K562 (cell line): ENCODE measurements at regions not wholly inside any gene's neighbourhood (a gene's known extent, or its start where the extent isn't known, plus 50 kb on each side); places are given as distances from the start of the nearest gene placed in this dataset.

ENCODE experiments used
- ATAC-seq: fragments of 200-7000 bp; cut with Tn5 transposase; 3 replicates; pipeline ENCODE4 v1.9.1; 2020; ENCODE audit warnings: moderate library complexity
- BruUV-seq: library from RNA; stranded (reverse); fragments of 400-500 nt; replicated peaks from 2 replicates; lab custom pipeline; 2021; lab: Mats Ljungman, UMichigan
- CTCF ChIA-PET: fragments of 300-600 bp; formaldehyde crosslinking; extraction: SDS; loops from one replicate; lab custom pipeline; 2021; ENCODE audit warnings: low intra/inter-chr PET ratio; lab: Yijun Ruan, JAX
- POLR2A ChIA-PET: fragments of 300-600, 350-650 bp; sonication (Branson Sonifier 250); formaldehyde crosslinking; extraction: SDS; loops from one replicate; lab custom pipeline; 2021; ENCODE audit warnings: antibody characterized with exemption, inconsistent platforms; lab: Yijun Ruan, JAX
- DNase-seq, 4 experiments: peaks; one replicate each; pipeline versions ENCODE4 v3.0.0 to v3.0.0-alpha.2; 2011 to 2018; ENCODE audit warnings: low spot score in 3 of 4, mixed read lengths in 3 of 4; ENCODE audit errors: extremely low read depth in 1 of 4
- FAIRE-seq: peaks from 2 replicates; lab custom pipeline; 2011; peaks lifted over from hg19 to GRCh38; lab: Jason Lieb, UNC
- H2AFZ ChIP-seq: 2 replicates; pipeline ENCODE4 v1.6.0; 2011; ENCODE audit warnings: low read depth, low read length, control low read depth, inconsistent platforms
- H3K27ac ChIP-seq: fragments of 200-600 bp; 3 replicates; pipeline ENCODE4 v1.8.0; 2011; ENCODE audit warnings: low read depth, mild to moderate bottlenecking, control low read depth, inconsistent platforms, low read length, moderate library complexity, mixed read lengths; ENCODE audit errors: extremely low read depth
- H3K27me3 ChIP-seq, 2 experiments: fragments of 300-600 bp in 1 of 2; 2 replicates in 1 of 2; 3 replicates in 1 of 2; pipeline versions ENCODE4 v1.6.0 to v1.8.0; 2011; ENCODE audit warnings: inconsistent platforms in 2 of 2, low read length in 2 of 2, mild to moderate bottlenecking in 1 of 2, mixed read lengths in 1 of 2, moderate library complexity in 1 of 2; ENCODE audit not compliant: control insufficient read depth in 2 of 2, insufficient read depth in 2 of 2
- H3K36me3 ChIP-seq: fragments of 300-600 bp; 3 replicates; pipeline ENCODE4 v1.8.0; 2011; ENCODE audit warnings: mild to moderate bottlenecking, low read length, inconsistent platforms; ENCODE audit not compliant: control insufficient read depth, insufficient read depth
- H3K4me1 ChIP-seq, 2 experiments: fragments of 200-600 bp in 1 of 2; replicated peaks in 1 of 2; 2 replicates in 1 of 2; 3 replicates in 1 of 2; pipeline versions ENCODE4 v1.5.1 to v1.8.0; 2011; ENCODE audit warnings: inconsistent platforms in 2 of 2, low read length in 2 of 2, mild to moderate bottlenecking in 1 of 2, mixed read lengths in 1 of 2, moderate library complexity in 1 of 2; ENCODE audit not compliant: control insufficient read depth in 2 of 2, insufficient read depth in 2 of 2
- H3K4me2 ChIP-seq: 2 replicates; pipeline ENCODE4 v1.6.1; 2011; ENCODE audit warnings: low read length, control low read depth, inconsistent platforms, mixed read lengths; ENCODE audit not compliant: insufficient read depth
- H3K4me3 ChIP-seq: fragments of 200-600 bp; sonication (generic), shearing (Covaris generic); 2 replicates; pipeline ENCODE4 v1.5.1; 2016; ENCODE audit warnings: control low read depth, inconsistent platforms
- H3K79me2 ChIP-seq: fragments of 200-600 bp; 3 replicates; pipeline ENCODE4 v1.8.0; 2011; ENCODE audit warnings: low read length, inconsistent platforms; ENCODE audit not compliant: control insufficient read depth, insufficient read depth
- H3K9ac ChIP-seq, 2 experiments: 2 replicates each; pipeline versions ENCODE4 v1.6.0 to v1.6.1; 2011; ENCODE audit warnings: low read depth in 2 of 2, low read length in 2 of 2, control low read depth in 1 of 2, inconsistent platforms in 1 of 2, mild to moderate bottlenecking in 1 of 2, mixed read lengths in 1 of 2; ENCODE audit not compliant: insufficient read depth in 1 of 2
- H3K9me1 ChIP-seq: one replicate; pipeline ENCODE4 v1.6.0; 2011; ENCODE audit warnings: inconsistent platforms, mild to moderate bottlenecking, low read length, moderate library complexity; ENCODE audit not compliant: control insufficient read depth, insufficient read depth
- H3K9me3 ChIP-seq: replicated peaks from 2 replicates; pipeline ENCODE4 v1.5.1; 2011; ENCODE audit warnings: low read depth, low read length, inconsistent platforms; ENCODE audit not compliant: control insufficient read depth, insufficient read depth
- H4K20me1 ChIP-seq: replicated peaks from 2 replicates; pipeline ENCODE4 v1.6.1; 2011; ENCODE audit warnings: low read length, inconsistent platforms, mixed read lengths; ENCODE audit not compliant: control insufficient read depth, insufficient read depth
- FOXP1 ChIP-seq: sonication (generic); formaldehyde crosslinking; IDR thresholded peaks from 2 replicates; pipeline ENCODE4 v1.8.0; 2022; ENCODE audit warnings: mild to moderate bottlenecking, missing genetic modification reagents
- HNRNPLL ChIP-seq: fragments of 200-400 bp; formaldehyde crosslinking; IDR thresholded peaks from 2 replicates; pipeline ENCODE4 v1.6.1; 2017; ENCODE audit warnings: low read length, low read depth, mild to moderate bottlenecking; ENCODE audit not compliant: poor library complexity, severe bottlenecking
- MAFK ChIP-seq: IDR thresholded peaks from 2 replicates; pipeline ENCODE4 v1.6.1; 2011; ENCODE audit warnings: low read length, improper control_type of control experiment
- MEF2A ChIP-seq: IDR thresholded peaks from 2 replicates; pipeline ENCODE4 v1.6.1; 2011; ENCODE audit warnings: low read depth, mild to moderate bottlenecking, low read length, moderate library complexity; ENCODE audit not compliant: control insufficient read depth
- NR2F6 ChIP-seq: fragments of 450-650 bp; formaldehyde crosslinking; IDR thresholded peaks from 2 replicates; pipeline ENCODE4 v1.4.0; 2020; ENCODE audit warnings: mild to moderate bottlenecking
- RFX1 ChIP-seq: fragments of 450-650 bp; IDR thresholded peaks from 2 replicates; pipeline ENCODE4 v1.6.1; 2016; ENCODE audit warnings: mild to moderate bottlenecking, moderate library complexity
- SAFB ChIP-seq: fragments of 200-400 bp; formaldehyde crosslinking; IDR thresholded peaks from 2 replicates; pipeline ENCODE4 v1.6.1; 2017; ENCODE audit warnings: low read depth, low read length, borderline replicate concordance
- SIRT6 ChIP-seq: IDR thresholded peaks from one replicate; pipeline ENCODE4 v1.6.1; 2012; ENCODE audit warnings: low read depth, mild to moderate bottlenecking, control low read depth, inconsistent platforms, low read length, moderate library complexity
- SRF ChIP-seq, 2 experiments: fragments of 250-450, 450-650 bp in 1 of 2; sonication (Bioruptor Pico) in 1 of 2; sonication (generic) in 1 of 2; formaldehyde crosslinking; IDR thresholded peaks; 2 replicates each; pipeline versions ENCODE4 v1.5.0 to v1.5.1; 2020 to 2022; ENCODE audit warnings: mild to moderate bottlenecking in 1 of 2, missing genetic modification reagents in 1 of 2
- TRIM24 ChIP-seq, 2 experiments: fragments of 450-650 bp; IDR thresholded peaks; 2 replicates each; pipeline ENCODE4 v1.6.1; 2016
- ZC3H11A ChIP-seq: IDR thresholded peaks from 2 replicates; pipeline ENCODE4 v1.6.1; 2012; ENCODE audit warnings: low read depth, low read length, improper control_type of control experiment
- WGBS: fragments of 100-300 bp; shearing (Covaris generic); methylation state at CpG from one replicate; pipeline ENCODE4 v1.1.6; 2016; ENCODE audit warnings: low coverage, mixed read lengths; ENCODE audit not compliant: insufficient coverage; ENCODE audit errors: missing lambda C conversion rate; 5-methylcytosine and 5-hydroxymethylcytosine counted together
- in situ Hi-C: fragments of 300-500 bp; cut with MboI; formaldehyde crosslinking; loops from 4 replicates; pipeline ENCODE4 v1.15.0; 2018; ENCODE audit warnings: inconsistent platforms, mixed read lengths
- intact Hi-C: fragments of 100-400 bp; cut with micrococcal nuclease; formaldehyde crosslinking; loops from 2 replicates; pipeline ENCODE4 v1.14.2; 2022
- TF ChIP-seq, protein P1 (sequence below): fragments of 450-650 bp; IDR thresholded peaks from 2 replicates; pipeline ENCODE4 v1.6.1; 2016; ENCODE audit warnings: low read depth, mild to moderate bottlenecking, moderate library complexity
- TF ChIP-seq, protein P2 (sequence below): fragments of 450-650 bp; IDR thresholded peaks from 2 replicates; pipeline ENCODE4 v1.6.1; 2016

DNA sequence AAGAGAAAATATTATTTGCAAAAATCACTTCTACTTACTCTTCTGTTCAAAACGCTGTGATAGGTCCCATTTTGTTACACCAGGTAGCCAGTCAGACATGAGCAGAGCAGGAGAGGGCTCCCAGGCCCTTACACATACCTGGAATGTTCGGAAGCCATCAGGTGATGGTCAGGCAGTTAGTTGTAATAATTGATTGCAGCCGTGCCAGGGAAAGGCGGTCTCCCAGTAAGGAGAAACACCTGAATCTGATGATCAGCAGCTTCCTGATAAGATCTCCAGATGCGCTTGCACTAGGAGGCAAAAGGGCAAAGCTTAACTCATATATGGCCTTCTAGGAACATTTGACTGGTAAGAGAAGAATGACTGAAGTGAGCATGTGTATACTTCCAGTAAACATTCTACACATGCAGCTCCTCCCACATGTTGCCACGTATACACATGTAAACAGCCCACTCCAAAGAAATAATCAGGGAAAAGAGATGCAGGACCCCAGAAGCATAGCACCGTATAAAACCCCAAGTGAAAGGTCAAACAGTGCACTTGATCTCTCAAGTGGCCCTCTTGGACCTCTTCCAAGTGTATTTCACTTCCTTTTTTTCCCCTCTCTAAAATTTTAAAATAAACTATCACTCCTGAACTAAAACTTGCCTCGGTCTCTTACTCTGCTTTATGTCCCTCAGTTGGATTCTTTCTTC lies 1338.0 kb downstream of the FSTL5 start:
- in situ Hi-C loops: no loop called here
- Histone ChIP-seq H3K4me2 (no peak overlapping the region), H3K4me3 (no peak overlapping the region), H4K20me1 (no peaks in the 10 kb centered on the region), H3K4me1 (no peaks in the 10 kb centered on the region), H2AFZ (no peak overlapping the region), H3K9me3 (no peaks in the 10 kb centered on the region), H3K27ac (no peak overlapping the region), H3K9ac (no peak overlapping the region), H3K79me2 (no peaks in the 10 kb centered on the region), H3K36me3 (no peaks in the 10 kb centered on the region), H3K9me1 (no peaks in the 10 kb centered on the region), H3K27me3 (no peaks in the 10 kb centered on the region)
- DNase-seq: no peak
- WGBS: 0% methylated on average over 2 of the region's 8 CpGs
- no TSS peak for BruUV-seq
- intact Hi-C loops: no loop called here
- no peak for ATAC-seq
- CTCF ChIA-PET: no interaction called here
- FAIRE-seq: no peak
- no peak for TF ChIP-seq TRIM24 (IDR thresholded peaks at IDR 0.05)
- TF ChIP-seq, protein P1, sequence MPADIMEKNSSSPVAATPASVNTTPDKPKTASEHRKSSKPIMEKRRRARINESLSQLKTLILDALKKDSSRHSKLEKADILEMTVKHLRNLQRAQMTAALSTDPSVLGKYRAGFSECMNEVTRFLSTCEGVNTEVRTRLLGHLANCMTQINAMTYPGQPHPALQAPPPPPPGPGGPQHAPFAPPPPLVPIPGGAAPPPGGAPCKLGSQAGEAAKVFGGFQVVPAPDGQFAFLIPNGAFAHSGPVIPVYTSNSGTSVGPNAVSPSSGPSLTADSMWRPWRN: no peak
- no peak for TF ChIP-seq ZC3H11A
- POLR2A ChIA-PET: no interaction called here

DNA sequence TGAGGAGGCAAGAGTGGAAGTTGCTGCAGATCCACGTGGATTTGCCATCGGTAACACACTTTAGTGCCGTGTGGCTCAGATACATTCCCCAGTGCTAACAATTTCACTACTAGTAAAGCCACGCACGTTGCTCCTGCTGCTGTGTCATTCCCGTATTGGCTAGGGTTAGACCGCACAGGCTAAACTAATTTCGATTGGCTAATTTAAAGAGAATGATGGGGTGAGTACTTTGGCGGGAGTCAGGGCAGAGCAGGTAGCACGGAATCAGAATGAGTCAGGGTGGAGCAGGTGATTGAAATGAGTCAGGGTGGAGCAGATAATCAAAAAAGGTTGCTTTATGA lies 1337.5 kb downstream of the FSTL5 start:
- TF ChIP-seq MEF2A (no peak), HNRNPLL (no peak), MAFK (no peak), SAFB (no peak), SIRT6 (no peak), RFX1 (no peak), FOXP1 (CRISPR knock-in tag) (no peak), NR2F6 (CRISPR knock-in tag) (no peak), SRF (CRISPR knock-in tag; IDR thresholded peaks at IDR 0.05) (no peak)
- TF ChIP-seq, protein P2, sequence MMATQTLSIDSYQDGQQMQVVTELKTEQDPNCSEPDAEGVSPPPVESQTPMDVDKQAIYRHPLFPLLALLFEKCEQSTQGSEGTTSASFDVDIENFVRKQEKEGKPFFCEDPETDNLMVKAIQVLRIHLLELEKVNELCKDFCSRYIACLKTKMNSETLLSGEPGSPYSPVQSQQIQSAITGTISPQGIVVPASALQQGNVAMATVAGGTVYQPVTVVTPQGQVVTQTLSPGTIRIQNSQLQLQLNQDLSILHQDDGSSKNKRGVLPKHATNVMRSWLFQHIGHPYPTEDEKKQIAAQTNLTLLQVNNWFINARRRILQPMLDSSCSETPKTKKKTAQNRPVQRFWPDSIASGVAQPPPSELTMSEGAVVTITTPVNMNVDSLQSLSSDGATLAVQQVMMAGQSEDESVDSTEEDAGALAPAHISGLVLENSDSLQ: no peak
- no peak for FAIRE-seq
- in situ Hi-C loops: no loop called here

More for the DNA sequence above, 1337.5 kb downstream of the FSTL5 start:
- ChIA-PET CTCF (no interaction called here), POLR2A (no interaction called here)
- WGBS: 0% methylated on average over 1 of the region's 10 CpGs
- Histone ChIP-seq H3K9ac (no peak overlapping the region), H3K27me3 (no peaks in the 10 kb centered on the region), H3K4me1 (no peaks in the 10 kb centered on the region), H3K4me3 (no peak overlapping the region), H2AFZ (no peak overlapping the region), H3K9me1 (no peaks in the 10 kb centered on the region), H3K36me3 (no peaks in the 10 kb centered on the region), H3K4me2 (no peak overlapping the region), H3K9me3 (no peaks in the 10 kb centered on the region), H4K20me1 (no peaks in the 10 kb centered on the region), H3K27ac (no peak overlapping the region), H3K79me2 (no peaks in the 10 kb centered on the region)
- intact Hi-C loops: no loop called here
- DNase-seq (no peak), ATAC-seq (no peak)
- BruUV-seq: no TSS peak
